ENCODE measurements at regions not wholly inside any gene's neighbourhood (a gene's known extent, or its start where the extent isn't known, plus 50 kb on each side); places are given as distances from the start of the nearest gene placed in this dataset.
"Not testable (repeated sequence)": the region's sequence is repeated elsewhere in the genome, so short reads cannot be mapped to it uniquely, and the experiment has no call there.

- no peak for DNase-seq
- Histone ChIP-seq H3K4me1 (no peaks in the 10 kb centered on the region), H3K9me3 (no peaks in the 10 kb centered on the region), H3K27ac (no peak overlapping the region), H3K4me3 (no peak overlapping the region), H3K27me3 (no peaks in the 10 kb centered on the region), H3K36me3 (no peaks in the 10 kb centered on the region)
- TF ChIP-seq POLR2A (IDR thresholded peaks at IDR 0.05) (no peak), CTCF (IDR thresholded peaks at IDR 0.05) (no peak)
- intact Hi-C loops (cut with DNase I; ENCODE audit: low total_unique reads), result no loop called here
These were observed 151.8 kb upstream of the HMGA2 start for GRCh38 chr12:65672441-65672840.

- no peak for TF ChIP-seq POLR2A (IDR thresholded peaks at IDR 0.05)
- no peak for TF ChIP-seq CTCF (IDR thresholded peaks at IDR 0.05)
- Histone ChIP-seq H3K36me3 (no peaks in the 10 kb centered on the region), H3K9me3 (no peaks in the 10 kb centered on the region), H3K27ac (no peak overlapping the region), H3K4me1 (no peaks in the 10 kb centered on the region), H3K27me3 (no peaks in the 10 kb centered on the region), H3K4me3 (no peak overlapping the region)
- no peak for DNase-seq
- intact Hi-C loops (cut with DNase I; ENCODE audit: low total_unique reads), result no loop called here
These were observed 151.1 kb upstream of the HMGA2 start for GRCh38 chr12:65673156-65673690.

- no peaks in the 10 kb centered on the region for H3K27me3 ChIP-seq
- intact Hi-C loops (cut with DNase I; ENCODE audit: low total_unique reads), result no loop called here
- no peaks in the 10 kb centered on the region for H3K9me3 ChIP-seq
- TF ChIP-seq CTCF (IDR thresholded peaks at IDR 0.05) (peak in 1 of 4 experiments; percentile 11), POLR2A (IDR thresholded peaks at IDR 0.05) (no peak)
- no peaks in the 10 kb centered on the region for H3K4me1 ChIP-seq
- no peak overlapping the region for H3K27ac ChIP-seq
- H3K36me3 ChIP-seq, result no peaks in the 10 kb centered on the region
- H3K4me3 ChIP-seq, result no peak overlapping the region
- DNase-seq, result no peak
These were observed 150.6 kb upstream of the HMGA2 start for GRCh38 chr12:65673732-65674131.

- Histone ChIP-seq H3K27ac (no peak overlapping the region), H3K4me1 (no peaks in the 10 kb centered on the region), H3K9me3 (no peaks in the 10 kb centered on the region), H3K27me3 (no peaks in the 10 kb centered on the region), H3K4me3 (no peak overlapping the region), H3K36me3 (no peaks in the 10 kb centered on the region)
- DNase-seq, result no peak
- TF ChIP-seq CTCF (IDR thresholded peaks at IDR 0.05), result no peak
- no peak for TF ChIP-seq POLR2A (IDR thresholded peaks at IDR 0.05)
- intact Hi-C loops (cut with DNase I; ENCODE audit: low total_unique reads), result no loop called here
These were observed 149.1 kb upstream of the HMGA2 start for GRCh38 chr12:65675141-65675621.

- intact Hi-C loops (cut with DNase I; ENCODE audit: low total_unique reads); H3K27me3 ChIP-seq; DNase-seq; H3K27ac ChIP-seq; H3K36me3 ChIP-seq; H3K4me1 ChIP-seq; H3K4me3 ChIP-seq; H3K9me3 ChIP-seq: not testable (repeated sequence)
These were observed 146.1 kb upstream of the HMGA2 start for GRCh38 chr12:65678172-65678571.

- no peak for TF ChIP-seq POLR2A (IDR thresholded peaks at IDR 0.05)
- no peak for TF ChIP-seq CTCF (IDR thresholded peaks at IDR 0.05)
- H3K9me3 ChIP-seq, result no peaks in the 10 kb centered on the region
- intact Hi-C loops (cut with DNase I; ENCODE audit: low total_unique reads), result no loop called here
- H3K36me3 ChIP-seq, result no peaks in the 10 kb centered on the region
- no peak overlapping the region for H3K4me3 ChIP-seq
- H3K27me3 ChIP-seq, result no peaks in the 10 kb centered on the region
- no peak overlapping the region for H3K27ac ChIP-seq
- DNase-seq, result no peak
- H3K4me1 ChIP-seq, result no peaks in the 10 kb centered on the region
These were observed 143.1 kb upstream of the HMGA2 start for GRCh38 chr12:65681226-65681625.

Data from uterus (tissue), 3 donors.